ENCODE measurements at regions not wholly inside any gene's neighbourhood (a gene's known extent, or its start where the extent isn't known, plus 50 kb on each side); places are given as distances from the start of the nearest gene placed in this dataset.
"Not testable (repeated sequence)": the region's sequence is repeated elsewhere in the genome, so short reads cannot be mapped to it uniquely, and the experiment has no call there.

DNA sequence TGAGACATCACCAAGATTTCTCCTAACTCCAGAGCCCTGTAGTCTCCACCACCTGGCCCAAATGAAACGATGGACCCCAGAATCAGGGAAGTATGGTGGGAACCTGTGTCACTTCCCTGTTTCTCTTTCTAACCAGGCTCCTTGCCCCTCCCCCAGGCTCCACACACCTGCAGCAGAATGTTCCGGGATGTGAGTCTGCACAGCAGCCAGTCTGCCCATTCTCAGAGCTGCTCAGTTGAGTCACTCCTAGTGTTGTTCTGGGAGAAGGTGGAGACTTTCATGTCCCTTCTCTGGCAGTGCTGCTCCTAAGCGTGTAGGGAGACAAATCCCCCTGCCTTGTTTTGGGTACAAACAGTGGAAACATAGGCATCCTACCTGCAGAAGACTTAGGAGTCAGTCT lies 76.0 kb upstream of the XPA start:
- no peak for DNase-seq (ENCODE audit: low read depth, low spot score)

DNA sequence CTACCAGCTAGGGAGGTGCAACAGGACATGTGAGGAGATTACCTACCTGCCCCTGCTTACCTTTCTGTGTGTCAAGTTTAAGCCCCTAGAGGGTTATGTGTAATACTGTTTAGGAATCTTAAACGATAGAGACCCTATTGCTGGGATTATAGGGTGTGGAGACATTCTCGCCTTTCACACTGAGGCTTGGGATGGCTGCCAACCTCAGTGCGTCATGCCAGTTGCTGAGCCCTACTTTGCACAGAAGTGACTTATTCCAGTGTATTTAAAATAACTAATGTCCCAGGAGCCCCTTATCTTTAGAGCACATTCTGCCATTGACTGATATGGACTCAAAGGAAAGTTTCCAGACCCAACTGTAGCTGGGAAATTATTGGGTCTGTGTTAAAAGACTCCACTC lies 76.6 kb upstream of the XPA start:
- no peak for DNase-seq (ENCODE audit: low read depth, low spot score)

DNA sequence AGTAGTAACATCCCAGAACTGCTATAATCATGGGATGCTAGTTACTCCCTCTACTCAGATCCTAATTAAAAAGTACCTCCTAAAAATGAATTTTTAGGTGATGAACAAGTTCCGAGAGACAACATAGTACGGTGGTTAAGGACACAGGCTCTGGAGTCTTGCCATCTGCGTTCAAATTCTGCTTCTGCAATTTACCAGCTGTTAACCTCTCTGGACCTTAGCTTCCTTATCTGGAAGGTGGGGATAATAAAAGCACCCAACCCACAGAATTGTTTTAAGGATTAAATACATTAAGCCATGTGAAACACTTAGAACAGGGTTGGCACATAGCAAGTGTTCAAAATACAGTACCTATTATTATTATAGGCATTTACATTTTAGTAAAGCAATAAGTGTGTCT lies 77.5 kb upstream of the XPA start:
- no peak for DNase-seq (ENCODE audit: low read depth, low spot score)

DNA sequence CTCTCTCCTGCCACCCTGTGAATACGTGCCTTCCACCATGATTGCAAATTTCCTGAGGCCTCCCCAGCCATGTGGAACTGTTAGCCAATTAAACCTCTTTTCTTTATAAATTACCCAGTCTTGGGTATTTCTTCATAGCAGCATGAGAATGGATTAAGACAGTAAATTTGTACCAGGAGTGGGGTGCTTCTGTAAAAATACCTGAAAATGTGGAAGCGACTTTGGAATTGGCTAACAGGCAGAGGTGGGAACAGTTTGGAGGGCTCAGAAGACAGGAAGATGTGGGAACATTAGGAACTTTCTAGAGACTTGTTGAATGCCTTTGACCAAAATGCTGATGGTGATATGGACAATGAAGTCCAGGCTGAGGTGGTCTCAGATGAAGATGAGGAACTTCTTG lies 74.3 kb upstream of the FOXE1 start:
- not testable (repeated sequence) for DNase-seq (ENCODE audit: low read depth, low spot score)

DNA sequence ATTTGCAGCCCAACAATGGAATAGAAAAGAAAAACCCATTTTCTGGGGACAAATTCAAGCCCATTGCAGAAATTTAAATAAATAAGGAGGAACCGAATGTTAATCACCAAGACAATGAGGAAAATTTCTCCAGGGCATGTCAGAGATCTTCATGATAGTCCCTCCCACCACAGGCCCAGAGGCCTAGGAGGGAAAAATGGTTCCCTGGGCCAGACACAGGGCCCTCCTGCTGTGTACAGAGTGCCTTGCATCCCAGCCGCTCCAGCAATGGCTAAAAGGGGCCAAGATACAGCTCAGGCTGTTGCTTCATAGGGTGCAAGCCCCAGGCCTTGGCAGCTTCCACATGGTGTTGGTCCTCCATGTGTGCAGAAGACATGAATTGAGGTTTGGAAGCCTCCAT lies 73.4 kb upstream of the FOXE1 start:
- no peak for DNase-seq (ENCODE audit: low read depth, low spot score)

DNA sequence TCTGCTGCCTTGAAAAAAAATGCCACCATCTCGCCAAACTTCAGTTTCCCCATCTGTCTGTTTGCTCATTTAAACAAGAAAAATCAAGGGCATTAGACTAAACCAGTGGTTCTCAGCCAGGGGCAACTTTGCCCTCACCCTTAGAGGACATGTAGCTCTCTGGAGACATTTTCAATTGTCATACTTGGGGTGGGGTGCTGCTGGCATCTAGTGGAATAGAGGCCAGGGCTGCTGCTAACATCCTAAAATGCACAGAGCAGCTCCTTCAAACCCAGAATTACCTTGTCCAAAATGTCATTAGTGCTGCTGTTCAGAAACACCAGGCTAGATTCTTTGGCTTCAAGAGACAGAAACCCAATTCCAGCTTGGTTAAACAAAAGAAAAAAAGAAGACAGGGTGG lies 71.1 kb upstream of the FOXE1 start:
- no peak for DNase-seq (ENCODE audit: low read depth, low spot score)

DNA sequence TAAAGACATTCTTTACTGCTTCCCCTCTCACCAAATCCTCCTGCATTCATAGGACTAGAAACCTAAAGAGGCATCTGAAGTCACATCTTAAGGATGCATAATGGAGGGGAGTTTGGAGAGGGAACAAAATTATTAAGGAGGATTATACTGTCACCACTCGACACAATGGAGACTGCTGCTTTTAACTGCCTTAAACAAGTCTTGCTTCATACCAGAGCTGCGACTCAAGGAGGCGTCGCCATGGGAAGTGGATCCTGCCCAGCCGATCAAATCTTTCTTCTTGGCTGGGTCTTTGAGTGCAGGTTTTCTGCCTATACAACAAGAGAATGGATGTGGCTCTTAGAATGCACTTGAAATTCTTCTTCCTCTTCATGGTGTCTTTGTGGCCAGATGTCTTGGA lies 66.7 kb upstream of the FOXE1 start:
- no peak for DNase-seq (ENCODE audit: low read depth, low spot score)

DNA sequence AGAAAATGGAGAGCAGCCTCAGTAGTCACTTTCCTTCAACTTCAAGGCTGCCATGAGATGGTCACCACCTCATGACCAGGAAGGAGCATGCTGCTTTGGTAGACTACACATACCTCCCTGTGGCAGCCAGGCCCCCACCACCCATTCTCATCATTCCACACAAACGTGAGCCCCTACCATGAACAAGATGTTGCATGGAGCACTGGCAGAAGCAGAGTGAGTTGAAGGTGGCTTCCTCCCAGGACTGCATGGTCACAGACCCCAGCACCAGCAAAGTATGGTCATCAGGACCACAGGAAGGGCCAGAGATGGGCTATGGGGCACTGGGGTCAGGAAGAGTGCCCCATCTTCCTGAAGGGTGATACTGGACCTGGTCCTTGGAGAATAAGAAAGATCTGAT lies 65.5 kb upstream of the FOXE1 start:
- no peak for DNase-seq (ENCODE audit: low read depth, low spot score)

DNA sequence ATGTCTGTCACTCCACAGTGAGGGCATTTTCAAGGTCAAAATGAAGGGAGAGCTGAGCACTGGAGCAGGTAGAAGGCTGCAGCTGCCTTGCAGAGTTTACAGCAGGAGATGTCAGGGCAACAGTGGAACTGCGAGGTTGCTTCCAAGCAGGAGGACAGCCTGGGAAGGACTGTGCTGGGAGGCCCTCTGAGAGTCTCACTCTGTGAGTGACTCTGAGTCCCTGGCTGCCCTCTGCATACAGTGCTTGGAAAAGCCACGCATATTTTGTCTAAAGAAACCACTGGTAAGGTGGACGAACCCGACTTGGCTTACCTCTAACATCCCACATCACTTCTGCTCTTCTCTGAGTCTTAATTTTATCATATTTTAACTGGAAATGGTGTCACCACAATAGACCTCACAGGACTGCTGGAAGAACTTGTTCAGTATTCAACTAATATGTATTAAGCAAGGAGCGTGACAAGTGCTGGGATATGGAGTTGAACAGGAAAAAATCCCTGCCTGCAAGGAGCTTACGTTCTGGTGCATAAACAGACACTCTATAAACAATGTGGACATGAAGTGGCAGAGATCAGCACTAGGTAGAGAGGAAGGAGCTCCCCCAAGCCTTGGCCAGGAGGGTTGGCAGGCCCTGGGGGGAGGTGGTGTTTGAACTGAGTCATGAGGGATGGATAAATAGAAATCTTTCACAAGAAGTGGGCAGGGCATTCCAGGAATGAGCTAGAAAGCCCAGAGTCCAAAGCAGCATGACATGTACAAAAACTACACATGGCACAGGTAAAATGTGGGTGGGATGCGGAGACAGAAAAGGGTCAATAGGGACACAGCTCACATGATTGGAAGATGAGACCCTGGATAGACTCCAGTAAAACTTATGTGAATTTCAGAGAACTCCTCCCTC lies 64.0 kb upstream of the FOXE1 start:
- DNase-seq (ENCODE audit: low read depth, low spot score) = no peak

DNA sequence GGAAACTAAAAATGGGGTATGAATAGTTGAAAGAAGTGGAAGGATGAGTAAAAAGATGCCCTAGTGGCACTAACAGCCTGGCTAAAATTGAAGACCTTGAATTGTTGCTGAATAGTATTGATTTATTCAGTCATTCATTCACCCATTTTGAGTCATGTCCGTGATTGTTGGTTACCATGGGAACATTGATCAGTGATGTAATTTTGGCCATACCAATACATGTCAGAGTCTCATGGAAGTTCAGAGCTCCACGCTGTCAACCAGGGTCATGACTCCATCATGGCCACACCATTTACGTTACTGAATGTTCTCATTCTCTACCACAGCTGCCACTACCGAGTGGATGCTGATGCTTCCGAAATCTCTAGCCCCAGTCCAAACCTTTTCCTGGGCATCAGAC lies 62.5 kb upstream of the FOXE1 start:
- no peak for DNase-seq (ENCODE audit: low read depth, low spot score)

DNA sequence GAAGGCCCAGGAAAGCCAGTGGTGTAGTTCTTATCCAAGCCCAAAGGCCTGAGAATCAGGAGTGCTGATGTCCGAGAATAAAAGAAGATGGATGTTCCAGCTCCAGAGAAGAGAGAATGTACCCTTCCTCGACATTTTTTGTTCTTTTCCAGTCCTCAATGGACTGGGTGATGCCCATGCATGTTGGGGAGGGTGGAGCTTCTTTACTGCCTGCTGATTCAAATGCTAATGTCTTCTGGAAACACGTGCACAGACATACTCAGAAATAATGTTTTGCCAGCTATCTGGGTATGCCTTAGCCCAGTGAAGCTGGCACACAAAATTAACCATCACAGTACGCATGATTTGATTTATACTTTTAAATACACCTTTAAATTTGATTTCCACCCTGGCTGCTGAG lies 61.5 kb upstream of the FOXE1 start:
- DNase-seq (ENCODE audit: low read depth, low spot score) = no peak

DNA sequence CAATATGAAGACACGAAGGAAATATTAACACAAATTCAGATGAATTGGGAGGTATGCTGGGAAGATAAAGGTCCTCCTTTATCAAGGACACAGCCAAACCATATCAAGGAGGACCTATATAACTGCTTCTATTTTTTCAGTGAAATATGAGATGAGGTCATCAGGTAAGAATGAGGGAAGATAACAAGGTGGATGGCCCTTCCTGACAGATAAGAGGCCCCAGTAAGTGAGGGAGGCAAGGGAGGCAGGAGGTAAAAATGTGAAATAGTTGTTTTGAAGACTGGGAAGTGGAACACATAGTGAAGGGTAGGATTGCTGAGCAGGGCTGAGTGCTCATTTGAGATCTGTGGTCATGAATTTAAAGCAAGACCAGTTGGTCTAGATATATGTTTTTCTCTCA lies 60.0 kb upstream of the FOXE1 start:
- DNase-seq (ENCODE audit: low read depth, low spot score) = no peak

DNA sequence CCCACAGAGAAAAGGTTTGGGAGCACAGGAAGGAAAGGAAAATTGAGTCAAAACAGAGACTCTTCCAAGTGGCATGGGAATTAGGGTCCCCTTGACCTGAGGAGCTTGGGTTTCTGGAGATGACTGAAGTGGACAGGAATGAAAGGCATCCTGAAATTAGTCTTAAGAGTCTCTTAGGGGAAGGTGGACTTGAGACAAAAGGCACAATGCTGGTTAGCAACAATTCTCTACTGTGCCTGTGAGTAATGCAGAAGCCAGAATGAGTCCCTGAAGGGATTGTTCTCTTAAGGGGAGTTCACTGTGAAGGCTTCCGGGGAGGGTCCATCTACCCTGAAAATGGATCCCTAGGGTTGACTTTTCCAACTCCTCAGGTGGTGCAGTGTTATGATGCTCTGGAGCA lies 58.4 kb upstream of the FOXE1 start:
- DNase-seq (ENCODE audit: low read depth, low spot score) = no peak

DNA sequence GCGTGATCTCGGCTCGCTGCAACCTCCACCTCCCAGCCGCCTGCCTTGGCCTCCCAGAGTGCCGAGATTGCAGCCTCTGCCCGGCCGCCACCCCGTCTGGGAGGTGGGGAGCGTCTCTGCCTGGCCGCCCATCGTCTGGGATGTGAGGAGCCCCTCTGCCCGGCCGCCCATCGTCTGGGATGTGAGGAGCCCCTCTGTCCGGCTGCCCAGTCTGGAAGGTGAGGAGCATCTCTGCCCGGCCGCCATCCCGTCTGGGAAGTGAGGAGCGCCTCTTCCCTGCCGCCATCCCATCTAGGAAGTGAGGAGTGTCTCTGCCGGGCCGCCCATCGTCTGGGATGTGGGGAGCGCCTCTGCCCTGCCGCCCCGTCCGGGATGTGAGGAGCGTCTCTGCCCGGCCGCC lies 56.9 kb upstream of the FOXE1 start:
- DNase-seq (ENCODE audit: low read depth, low spot score) = not testable (repeated sequence)

DNA sequence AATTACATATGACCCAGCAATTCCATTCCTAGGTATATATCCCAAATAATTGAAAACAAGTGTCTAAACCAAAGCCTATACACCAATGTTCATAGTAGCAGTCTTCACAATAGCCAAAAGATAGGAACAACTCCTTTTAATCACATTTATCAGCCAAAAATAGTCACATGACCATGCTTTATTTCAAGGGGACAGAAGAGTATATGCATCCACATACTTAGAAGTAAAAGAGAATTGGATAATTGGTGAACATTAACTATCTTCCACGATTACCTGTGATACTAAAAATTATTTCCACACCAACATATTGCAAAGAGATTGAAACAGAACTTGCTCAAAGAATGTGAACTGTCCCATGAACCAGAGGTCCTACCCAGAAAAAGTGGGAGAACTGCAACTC lies 51.8 kb upstream of the FOXE1 start:
- no peak for DNase-seq (ENCODE audit: low read depth, low spot score)

DNA sequence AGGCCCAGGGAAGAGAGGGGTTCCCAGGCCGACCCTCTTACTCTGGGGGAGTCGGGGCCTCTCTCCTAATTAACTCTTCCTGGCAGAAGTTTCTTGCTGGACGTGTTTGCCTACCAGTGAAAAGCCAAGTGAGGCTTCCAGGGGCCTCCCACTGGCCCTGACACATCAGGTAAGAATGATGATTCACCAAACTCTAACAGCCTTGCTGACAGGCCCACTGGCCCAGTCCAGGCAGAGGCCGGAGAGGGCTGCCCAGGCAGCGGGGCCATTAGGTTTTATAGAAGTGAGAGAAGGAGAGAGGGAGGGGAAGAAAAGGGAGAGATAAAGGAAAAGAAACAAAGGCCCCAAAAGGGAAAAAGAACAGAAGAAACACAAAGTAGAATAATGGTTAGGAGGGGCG lies 50.8 kb upstream of the FOXE1 start:
- no peak for DNase-seq (ENCODE audit: low read depth, low spot score)

DNA sequence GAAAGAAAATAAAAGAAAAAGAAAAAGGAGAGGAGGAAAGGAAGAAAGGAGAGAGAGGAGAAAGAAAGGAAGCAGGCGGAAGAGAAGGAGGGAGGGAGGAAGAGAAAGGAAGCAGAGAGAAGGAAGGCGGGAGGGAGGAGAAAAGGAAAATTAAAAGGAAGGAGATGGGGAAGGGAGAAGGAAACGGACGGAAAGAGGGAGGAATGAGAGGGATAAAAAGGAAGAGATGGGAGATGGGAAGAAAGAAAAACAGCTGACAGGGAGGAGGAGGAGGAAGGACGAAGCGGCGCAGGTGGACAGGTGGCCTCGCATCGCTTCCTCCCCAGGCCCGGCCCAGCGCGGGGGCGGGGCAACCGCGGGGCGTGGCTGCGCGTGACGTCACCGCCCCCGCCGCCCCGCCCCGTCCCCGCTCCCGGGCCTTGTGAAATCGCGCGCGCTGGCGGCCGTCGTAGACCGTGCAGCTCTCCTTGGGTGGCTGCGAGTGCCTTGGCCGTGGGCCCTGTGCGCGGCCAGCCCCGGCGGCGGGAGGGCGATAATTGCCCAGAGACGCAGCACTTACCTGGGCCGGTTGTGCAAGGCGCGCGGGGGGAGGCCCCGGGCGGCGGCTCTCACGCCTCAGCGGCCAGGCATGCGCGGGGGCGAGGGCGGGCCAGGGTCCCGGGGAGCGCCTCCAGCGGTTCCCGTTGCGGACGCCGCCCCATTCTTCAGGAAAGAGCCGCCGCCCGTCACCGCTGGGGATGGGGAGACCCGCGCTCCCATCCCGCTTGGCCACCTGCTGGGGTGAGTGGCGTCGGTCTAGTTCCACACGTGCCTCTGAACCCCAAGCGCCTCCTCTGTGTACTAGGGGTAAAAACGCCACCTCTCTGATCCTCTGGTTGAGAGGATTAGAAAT lies 49.6 kb upstream of the FOXE1 start:
- peak; percentile 33 for DNase-seq (ENCODE audit: low read depth, low spot score)

All from activated naive CD8-positive, alpha-beta T cell treated with anti-CD3 and anti-CD28 coated beads, Interleukin-2, amount 50 U/mL, for 16 hours (primary cell).